ENCODE measurements at regions not wholly inside any gene's neighbourhood (a gene's known extent, or its start where the extent isn't known, plus 50 kb on each side); places are given as distances from the start of the nearest gene placed in this dataset.

DNA sequence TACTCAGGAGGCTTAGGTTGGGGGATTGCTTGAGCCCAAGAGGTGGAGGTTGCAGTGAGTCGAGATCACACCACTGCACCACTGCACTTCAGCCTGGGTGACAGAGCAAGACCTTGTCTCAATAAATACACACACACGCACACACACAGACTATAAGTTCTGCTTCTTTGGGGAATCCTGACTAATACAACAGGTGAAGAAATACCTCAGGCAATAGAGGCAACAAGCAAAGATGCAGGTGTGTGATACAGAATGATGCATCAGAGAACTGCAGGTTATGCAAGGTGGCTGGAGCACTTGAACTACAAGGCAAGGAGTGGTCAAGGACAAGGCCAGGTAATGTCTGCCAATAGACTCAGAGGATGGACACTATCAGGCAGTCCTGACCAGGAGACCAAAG, 117.6 kb upstream of the ZNF678 start:
- intact Hi-C loops (cut with DNase I), result no loop called here

GRCh38 chr1:227445092-227445674, 118.2 kb upstream of the ZNF678 start:
- no peak overlapping the region for H3K27ac ChIP-seq
- H3K9me3 ChIP-seq, result no peaks in the 10 kb centered on the region
- TF ChIP-seq EP300 (IDR thresholded peaks at IDR 0.05) (no peak), POLR2A (IDR thresholded peaks at IDR 0.05) (no peak), POLR2AphosphoS5 (IDR thresholded peaks at IDR 0.05) (no peak)
- TF ChIP-seq, protein P1, sequence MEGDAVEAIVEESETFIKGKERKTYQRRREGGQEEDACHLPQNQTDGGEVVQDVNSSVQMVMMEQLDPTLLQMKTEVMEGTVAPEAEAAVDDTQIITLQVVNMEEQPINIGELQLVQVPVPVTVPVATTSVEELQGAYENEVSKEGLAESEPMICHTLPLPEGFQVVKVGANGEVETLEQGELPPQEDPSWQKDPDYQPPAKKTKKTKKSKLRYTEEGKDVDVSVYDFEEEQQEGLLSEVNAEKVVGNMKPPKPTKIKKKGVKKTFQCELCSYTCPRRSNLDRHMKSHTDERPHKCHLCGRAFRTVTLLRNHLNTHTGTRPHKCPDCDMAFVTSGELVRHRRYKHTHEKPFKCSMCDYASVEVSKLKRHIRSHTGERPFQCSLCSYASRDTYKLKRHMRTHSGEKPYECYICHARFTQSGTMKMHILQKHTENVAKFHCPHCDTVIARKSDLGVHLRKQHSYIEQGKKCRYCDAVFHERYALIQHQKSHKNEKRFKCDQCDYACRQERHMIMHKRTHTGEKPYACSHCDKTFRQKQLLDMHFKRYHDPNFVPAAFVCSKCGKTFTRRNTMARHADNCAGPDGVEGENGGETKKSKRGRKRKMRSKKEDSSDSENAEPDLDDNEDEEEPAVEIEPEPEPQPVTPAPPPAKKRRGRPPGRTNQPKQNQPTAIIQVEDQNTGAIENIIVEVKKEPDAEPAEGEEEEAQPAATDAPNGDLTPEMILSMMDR (IDR thresholded peaks at IDR 0.05), result no peak
- H3K36me3 ChIP-seq, result no peaks in the 10 kb centered on the region
- WGBS, 2 donors, result 66 to 89% methylated on average over 4 of the region's 4 CpGs
- no peaks in the 10 kb centered on the region for H3K27me3 ChIP-seq
- no peak overlapping the region for H3K4me3 ChIP-seq
- no peaks in the 10 kb centered on the region for H3K4me1 ChIP-seq
- intact Hi-C loops (cut with DNase I), result no loop called here
- DNase-seq, result no peak

More for the DNA sequence above, 117.6 kb upstream of the ZNF678 start:
- Histone ChIP-seq H3K9me3 (no peaks in the 10 kb centered on the region), H3K4me3 (no peak overlapping the region), H3K27me3 (no peaks in the 10 kb centered on the region), H3K4me1 (no peaks in the 10 kb centered on the region), H3K36me3 (no peaks in the 10 kb centered on the region), H3K27ac (no peak overlapping the region)
- no peak for DNase-seq
- 93 to 96% methylated on average over 2 of the region's 2 CpGs for WGBS, 2 donors
- TF ChIP-seq POLR2AphosphoS5 (IDR thresholded peaks at IDR 0.05) (no peak), EP300 (IDR thresholded peaks at IDR 0.05) (no peak), POLR2A (IDR thresholded peaks at IDR 0.05) (no peak)
- TF ChIP-seq, protein P1 (IDR thresholded peaks at IDR 0.05), result no peak

- intact Hi-C loops (cut with DNase I), result no loop called here
- Histone ChIP-seq H3K27me3 (no peaks in the 10 kb centered on the region), H3K9me3 (no peaks in the 10 kb centered on the region), H3K4me3 (no peak overlapping the region), H3K4me1 (peaks cover 0 to 3% (median 0%) of the 10 kb centered on the region in 4 donors), H3K27ac (peak overlapping the region in 2 of 4 donors; percentile 47 to 51), H3K36me3 (no peaks in the 10 kb centered on the region)
- 48 to 74% methylated on average over 7 of the region's 7 CpGs for WGBS, 2 donors
- TF ChIP-seq, protein P1 (IDR thresholded peaks at IDR 0.05), result no peak
- TF ChIP-seq POLR2AphosphoS5 (IDR thresholded peaks at IDR 0.05) (no peak), POLR2A (IDR thresholded peaks at IDR 0.05) (no peak), EP300 (IDR thresholded peaks at IDR 0.05) (no peak)
- no peak for DNase-seq
Observed at GRCh38 chr1:227440182-227440581, 121.9 kb upstream of the CDC42BPA start.

DNA sequence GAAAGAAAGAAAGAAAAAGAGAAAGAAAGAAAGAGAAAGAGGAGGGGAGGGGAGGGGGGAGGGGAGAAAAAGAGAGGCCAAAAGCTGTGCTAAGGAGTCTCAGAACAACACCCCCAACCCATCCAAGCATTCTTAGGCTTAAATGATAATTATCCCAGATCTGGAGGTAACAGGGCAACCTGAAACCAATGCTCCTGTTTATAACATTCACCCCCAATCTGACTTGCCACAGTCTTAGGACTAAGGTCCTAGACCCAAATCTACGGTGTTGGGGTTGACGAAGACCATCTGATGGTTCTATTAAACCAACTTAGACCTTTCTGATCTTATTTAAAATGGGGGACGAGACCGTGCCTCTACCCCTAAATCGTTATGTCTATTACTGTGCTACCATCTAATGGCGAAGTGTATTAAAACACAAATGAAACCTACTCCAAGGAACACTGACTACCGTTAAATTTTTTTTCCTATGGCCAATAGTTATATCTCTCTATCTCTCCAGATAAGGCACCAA, 119.3 kb upstream of the CDC42BPA start:
- Histone ChIP-seq H3K4me3 (peak overlapping the region; percentile 13 to 46 (median 42)), H3K36me3 (no peaks in the 10 kb centered on the region), H3K27me3 (no peaks in the 10 kb centered on the region), H3K9me3 (no peaks in the 10 kb centered on the region), H3K4me1 (peaks cover 0 to 16% (median 15%) of the 10 kb centered on the region in 4 donors), H3K27ac (peak overlapping the region in 1 of 4 donors; percentile 50)
- no peak for DNase-seq
- WGBS, 2 donors, result 1 to 9% methylated on average over 7 of the region's 7 CpGs
- intact Hi-C loops (cut with DNase I), result loop anchor here (2.0 to 10.0 kb wide), 6 partner anchors 119 to 893 kb away; partner anchors contain the start of genes CDC42BPA and STUM
- TF ChIP-seq, protein P1 (IDR thresholded peaks at IDR 0.05), result peak in 1 of 4 experiments; percentile 34
- no peak for TF ChIP-seq POLR2A (IDR thresholded peaks at IDR 0.05)

Measured in sigmoid colon (tissue), 6 donors.